PC-3 (cell line): ENCODE measurements at regions not wholly inside any gene's neighbourhood (a gene's known extent, or its start where the extent isn't known, plus 50 kb on each side); places are given as distances from the start of the nearest gene placed in this dataset.

ENCODE experiments used
- EZH2phosphoT487 ChIP-seq: fragments of 300-600 bp; sonication (generic); IDR thresholded peaks from 2 replicates; pipeline ENCODE4 v1.6.1; 2018; ENCODE audit warnings: mild to moderate bottlenecking, antibody characterized with exemption, low read length, borderline replicate concordance
- TF ChIP-seq, protein P1 (sequence below): fragments of 300-600 bp; sonication (generic); conservative IDR thresholded peaks from 2 replicates; pipeline ENCODE4 v1.5.1; 2017; ENCODE audit warnings: antibody characterized with exemption, low read depth, mild to moderate bottlenecking, low read length

DNA sequence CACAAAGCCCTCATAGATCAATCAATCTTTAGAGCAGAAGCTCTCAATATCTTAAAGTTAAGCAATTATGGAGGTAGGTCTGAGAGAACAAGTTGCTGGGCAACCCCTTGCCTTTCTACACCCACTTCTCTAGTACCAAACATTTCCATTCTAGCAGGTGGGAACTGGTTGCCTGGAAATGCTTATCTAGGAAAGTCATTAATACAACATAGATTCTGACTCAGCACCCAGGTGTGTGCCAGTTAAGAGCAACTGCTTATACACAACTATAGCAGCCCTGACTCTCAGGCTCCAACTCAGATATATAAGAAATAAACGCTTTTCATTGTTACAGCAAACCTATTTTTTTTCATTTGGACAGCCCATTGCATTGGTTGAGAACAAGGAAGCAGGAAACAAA, 237.7 kb downstream of the IRS1 start:
- TF ChIP-seq, protein P1, sequence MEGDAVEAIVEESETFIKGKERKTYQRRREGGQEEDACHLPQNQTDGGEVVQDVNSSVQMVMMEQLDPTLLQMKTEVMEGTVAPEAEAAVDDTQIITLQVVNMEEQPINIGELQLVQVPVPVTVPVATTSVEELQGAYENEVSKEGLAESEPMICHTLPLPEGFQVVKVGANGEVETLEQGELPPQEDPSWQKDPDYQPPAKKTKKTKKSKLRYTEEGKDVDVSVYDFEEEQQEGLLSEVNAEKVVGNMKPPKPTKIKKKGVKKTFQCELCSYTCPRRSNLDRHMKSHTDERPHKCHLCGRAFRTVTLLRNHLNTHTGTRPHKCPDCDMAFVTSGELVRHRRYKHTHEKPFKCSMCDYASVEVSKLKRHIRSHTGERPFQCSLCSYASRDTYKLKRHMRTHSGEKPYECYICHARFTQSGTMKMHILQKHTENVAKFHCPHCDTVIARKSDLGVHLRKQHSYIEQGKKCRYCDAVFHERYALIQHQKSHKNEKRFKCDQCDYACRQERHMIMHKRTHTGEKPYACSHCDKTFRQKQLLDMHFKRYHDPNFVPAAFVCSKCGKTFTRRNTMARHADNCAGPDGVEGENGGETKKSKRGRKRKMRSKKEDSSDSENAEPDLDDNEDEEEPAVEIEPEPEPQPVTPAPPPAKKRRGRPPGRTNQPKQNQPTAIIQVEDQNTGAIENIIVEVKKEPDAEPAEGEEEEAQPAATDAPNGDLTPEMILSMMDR = no peak
- TF ChIP-seq EZH2phosphoT487 = no peak
